GM19438 (cell line): ENCODE measurements at regions not wholly inside any gene's neighbourhood (a gene's known extent, or its start where the extent isn't known, plus 50 kb on each side); places are given as distances from the start of the nearest gene placed in this dataset.

ENCODE experiments used
- ATAC-seq: cut with Tn5 transposase; IDR thresholded peaks from one replicate; pipeline ENCODE4 v1.9.1; 2021; ENCODE audit warnings: low read depth; ENCODE audit not compliant: unreplicated experiment

DNA sequence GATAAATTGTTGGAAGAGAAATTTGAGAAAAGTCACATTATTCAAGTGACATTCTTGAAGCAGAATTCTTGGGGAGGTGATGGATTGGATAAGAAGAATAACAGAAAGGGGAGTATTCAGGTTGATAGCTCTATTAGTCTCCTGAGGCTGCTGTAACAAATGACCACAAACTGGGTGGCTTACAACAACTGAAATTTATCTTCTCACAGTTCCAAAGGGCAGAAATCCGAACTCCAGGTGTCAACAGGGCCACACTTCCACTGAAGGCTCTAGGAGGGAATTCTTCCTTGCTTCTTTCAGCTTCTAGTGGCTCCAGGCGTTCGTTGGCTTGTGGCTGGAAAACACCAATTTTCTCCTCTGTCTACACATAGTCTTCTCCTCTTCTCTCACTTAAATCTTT, 99.8 kb downstream of the TES start:
- no peak for ATAC-seq

DNA sequence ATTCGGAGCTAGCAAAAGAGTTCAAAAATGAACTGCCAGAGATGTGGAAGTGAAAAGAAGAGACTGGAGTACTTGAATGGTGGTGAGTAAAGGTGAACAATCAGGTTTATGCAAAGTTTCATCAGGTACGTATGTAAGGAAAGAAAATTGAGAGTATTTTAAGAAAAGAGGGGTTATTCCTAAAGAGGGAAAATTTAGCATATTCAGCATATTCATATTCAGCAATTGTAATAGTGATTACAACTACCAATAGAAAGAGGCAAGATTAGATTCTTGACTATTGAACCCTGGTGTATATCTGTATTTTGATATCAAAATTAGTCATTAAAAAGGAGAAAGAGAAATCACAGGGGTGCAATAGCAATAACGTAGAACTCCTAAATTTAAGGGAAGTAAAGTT, 100.9 kb downstream of the TES start:
- no peak for ATAC-seq

DNA sequence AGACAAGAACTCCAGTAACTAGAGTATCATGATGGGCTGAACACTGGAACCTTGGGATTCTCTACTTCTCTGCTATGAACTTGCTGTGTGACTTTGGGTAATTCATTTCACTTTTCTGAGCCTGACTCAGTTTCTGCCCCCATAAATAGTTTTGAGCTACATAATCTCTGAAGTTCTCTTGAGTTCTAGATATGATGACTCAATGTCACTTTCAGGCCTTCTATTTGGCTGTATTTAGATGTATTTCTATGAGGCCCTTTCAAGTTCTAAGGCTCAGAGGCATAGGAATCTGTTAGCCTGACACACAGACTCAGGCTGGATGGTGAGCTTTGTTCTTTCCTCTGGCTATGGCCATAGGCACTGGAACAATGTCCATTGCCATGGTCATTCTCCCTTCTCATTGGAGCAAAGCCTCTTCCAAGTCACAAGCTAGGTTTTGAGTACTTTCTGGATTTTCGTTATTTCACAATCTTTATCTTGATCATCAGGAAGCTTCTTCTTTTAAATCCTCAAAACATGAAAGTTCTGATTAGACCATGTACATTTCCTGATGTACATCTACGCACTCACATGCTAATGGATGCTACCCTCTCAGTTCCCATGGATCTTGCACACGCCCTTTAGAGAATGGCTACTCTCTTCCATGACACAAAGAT, 101.6 kb downstream of the TES start:
- no peak for ATAC-seq

DNA sequence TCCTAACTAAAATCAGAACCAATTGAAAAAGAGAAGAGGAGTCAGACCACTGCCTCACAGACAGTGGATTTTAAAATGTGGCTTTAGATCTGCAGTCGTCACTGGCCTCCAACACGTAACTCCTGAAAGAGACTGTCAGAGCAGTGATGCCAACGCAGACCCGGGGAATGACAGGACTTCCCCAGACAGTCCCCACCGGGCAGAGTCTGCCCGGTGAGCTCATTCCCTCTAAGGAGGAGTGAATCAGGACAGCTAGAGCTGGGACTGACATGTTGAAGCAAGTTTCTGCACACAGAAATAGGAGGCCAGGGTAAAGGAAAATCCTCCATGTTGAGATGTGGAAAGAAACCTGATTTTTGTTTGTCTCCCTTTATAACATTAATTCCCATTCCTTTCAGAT, 105.0 kb downstream of the TES start:
- no peak for ATAC-seq

DNA sequence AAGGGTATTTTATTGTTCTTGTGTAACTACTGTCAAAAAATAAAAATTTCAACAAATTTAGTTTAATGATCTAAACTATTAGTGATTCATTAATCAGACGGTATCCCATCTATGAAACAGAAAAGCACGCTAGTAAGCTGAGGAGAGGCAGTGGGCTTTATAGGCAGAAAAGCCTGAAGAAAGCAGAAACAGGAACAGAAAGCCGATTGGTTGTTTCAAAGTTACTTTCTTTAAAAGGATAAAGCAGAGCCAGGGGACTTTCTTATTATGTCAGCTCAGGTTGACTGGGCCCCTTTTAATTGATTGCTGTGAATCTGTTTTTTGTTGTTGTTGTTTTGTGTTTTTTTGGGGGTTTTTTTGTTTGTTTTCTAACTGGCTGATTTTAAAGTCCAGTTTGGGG, 105.5 kb downstream of the TES start:
- ATAC-seq: no peak

DNA sequence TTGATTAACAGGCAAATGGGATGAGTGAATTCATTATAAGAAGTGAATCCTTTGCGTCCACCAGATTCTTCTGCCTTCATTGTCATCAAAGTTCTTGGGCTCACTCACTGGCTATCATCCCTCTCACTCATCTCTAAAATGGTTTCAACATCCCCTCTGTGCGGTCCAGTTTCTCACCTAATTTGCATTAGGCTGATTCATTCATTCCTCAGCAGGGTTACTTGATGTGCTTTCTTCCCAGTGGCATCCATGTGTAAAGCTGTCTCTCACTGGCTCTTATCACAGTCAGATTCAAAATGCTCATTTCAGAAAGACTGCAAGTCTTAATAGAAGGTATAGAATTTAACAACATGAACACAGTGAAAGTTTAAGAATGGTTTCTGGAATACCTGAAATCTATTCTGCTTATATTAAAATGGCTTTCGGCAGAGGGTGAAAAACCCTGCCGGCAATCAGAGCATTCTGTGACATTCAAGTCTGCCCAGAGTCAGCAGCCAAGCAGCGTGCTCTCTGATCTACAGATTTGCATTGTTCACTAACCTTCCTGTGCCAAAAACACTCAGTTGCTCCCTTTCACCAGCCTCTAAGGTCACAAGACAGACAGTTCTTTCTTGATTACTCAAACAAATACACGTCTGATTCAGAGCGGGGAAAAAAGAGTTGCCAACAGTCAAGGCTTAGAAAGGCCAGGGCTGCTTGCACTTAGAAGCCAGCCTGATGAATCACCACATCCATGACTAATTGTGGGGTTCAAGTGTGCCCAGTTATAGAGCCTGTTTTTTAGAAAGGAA, 106.7 kb downstream of the TES start:
- ATAC-seq: peak; percentile 96

DNA sequence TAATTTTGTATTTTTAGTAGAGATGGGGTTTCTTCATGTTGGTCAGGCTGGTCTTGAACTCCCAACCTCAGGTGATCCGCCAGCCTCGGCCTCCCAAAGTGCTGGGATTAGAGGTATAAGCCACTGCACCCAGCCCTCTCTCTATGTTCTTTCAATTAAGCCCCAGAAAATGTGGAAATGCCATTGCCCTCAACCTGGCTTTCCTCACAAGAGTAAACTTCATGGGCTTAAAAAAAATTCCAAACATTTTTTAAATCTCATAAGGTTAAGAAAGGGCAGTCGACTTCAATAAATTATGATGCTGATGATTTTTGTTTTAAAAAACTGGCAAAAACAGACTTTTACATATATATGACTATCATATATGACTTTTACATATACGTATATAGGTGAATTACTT, 107.6 kb downstream of the TES start:
- no peak for ATAC-seq

DNA sequence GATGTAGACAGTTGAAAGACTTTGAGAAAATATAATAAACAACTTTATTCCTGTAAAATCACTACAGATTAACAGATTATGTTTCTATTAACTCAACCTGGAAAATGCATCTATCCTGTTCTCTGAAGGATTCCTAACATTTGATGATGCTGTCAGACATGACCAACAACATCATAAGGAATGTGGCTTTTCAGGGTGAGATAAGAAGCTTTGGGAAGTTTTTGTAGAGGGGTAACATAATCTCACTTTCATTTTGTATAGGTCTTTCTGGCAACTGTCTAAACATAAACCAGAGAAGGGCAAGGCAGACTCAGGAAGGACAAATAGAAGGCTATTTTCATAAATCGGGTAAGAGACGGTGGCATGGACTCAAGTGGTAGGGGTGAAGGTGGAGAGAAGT, 112.2 kb downstream of the TES start:
- ATAC-seq: no peak

DNA sequence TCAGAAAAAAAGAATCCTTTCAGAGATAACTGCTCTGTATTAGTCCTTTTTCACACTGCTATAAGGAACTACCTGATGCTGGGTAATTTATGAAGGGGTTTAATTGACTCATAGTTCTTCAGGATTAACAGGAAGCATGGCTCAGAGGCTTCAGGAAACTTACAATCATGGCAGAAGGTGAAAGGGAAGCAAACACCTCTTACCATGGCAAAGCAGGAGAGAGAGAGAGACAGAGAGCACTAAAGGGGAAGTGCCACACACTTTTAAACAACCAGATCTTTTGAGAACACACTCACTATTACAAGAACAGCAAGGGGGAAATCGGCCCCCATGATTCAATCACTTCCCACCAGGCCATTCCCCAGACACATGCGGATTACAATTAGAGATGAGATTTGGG, 114.2 kb downstream of the TES start:
- no peak for ATAC-seq

DNA sequence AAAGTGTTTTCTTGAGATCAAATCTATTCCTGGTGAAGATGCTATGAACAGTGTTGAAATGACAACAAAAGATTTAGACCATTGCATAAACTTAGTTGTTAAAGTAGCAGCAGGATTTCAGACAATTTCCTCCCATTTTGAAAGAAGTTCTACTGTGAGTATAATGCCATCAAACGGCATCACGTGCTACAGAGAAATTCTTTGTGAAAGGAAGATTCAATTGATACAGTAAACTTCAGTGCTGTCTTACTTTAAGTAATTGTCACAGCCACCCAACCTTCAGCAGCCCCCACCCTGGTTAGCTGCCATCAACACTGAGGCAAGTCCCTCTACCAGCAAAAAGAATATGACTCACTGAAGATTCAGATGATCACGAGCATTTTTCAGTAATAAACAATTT, 115.2 kb downstream of the TES start:
- ATAC-seq: no peak

DNA sequence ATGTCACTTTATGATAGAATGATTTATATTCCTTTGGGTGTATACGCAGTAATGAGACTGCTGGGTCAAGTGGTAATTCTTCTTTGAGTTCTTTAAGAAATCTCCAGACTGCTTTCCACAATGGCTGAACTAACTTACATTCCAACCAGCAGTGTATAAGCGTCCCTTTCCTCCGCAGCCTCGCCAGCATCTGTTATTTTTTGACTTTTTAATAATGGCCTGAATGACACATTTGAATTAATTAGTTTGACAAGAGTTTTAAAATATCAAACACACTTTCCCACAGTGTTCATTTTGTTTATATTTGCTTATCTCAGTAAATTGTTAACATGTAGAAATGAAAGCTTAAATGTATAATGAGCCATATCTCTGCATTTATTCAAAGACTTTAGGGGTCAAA, 116.8 kb downstream of the TES start:
- ATAC-seq: no peak

DNA sequence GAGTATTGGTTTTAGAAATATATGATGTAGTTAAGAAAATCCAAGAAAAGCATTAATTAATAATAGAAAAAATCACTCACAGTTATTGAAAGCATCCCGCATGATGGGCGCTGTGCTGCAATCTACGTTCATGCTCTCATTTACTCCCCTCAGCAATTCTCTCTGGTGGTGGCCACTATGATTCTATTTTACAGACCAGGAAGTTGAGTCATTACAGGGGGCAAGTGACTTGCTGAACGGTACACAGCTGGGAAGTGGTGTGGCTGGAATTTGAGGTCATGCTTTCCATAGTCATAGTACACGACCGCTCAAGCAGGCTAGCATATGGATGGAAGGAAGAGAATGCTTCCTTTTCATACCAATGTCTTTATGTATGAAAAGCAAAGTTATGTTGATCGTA, 117.4 kb downstream of the TES start:
- no peak for ATAC-seq

DNA sequence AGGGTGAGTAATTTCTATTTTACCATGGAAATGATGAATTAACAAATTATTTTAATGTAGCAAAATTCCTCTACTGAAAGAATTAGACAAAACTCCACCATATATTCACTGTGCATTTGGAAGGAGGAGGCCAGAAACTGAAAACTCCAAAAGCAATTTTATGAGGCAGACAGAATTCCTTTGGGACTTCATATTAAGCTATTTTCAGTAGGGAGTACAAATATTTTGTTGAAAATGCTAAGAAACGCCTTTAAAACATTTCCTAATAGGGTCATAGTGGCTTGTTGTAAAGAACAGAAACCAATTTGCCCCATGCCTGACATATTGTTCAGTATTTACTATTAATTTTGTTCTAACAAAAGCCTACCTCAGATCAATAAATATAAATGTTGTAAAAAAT, 117.8 kb downstream of the TES start:
- ATAC-seq: no peak

DNA sequence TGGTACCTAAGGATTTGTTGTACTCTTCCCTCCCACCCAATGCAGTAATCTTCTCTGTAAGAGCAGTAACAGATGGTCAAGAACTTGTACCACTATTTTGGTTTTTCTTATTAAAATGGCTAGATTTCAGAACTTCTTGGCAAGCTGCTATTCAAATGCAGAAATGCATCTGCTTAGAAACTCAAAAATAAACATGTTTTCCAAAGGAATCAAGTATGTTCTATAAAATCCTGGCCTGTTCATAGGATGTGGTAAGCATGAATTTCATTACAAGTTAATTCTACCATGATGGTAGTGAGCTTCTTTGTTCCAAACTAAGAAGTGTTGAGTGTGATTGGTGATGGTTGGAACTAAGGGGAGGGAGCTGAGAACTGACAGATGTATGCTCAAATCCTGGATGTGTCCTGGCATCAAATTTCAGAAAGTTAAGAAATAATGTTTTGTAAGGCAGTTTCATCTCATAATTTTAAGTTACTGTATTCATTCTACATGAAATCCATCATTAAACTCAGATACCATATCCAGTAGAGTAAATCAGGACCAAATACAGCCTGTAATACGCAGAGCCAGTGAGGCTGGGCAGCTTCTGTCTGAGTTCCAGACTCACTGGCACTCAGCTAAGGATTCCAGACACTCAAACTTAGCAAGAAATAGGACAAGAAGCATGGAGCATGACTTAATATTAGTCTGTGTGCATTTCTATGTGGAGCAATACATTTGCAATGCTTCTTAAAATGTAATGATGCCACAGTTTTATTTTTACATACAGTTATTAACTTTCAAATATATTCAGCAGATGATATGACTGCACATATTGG, 119.6 kb downstream of the TES start:
- ATAC-seq: no peak

DNA sequence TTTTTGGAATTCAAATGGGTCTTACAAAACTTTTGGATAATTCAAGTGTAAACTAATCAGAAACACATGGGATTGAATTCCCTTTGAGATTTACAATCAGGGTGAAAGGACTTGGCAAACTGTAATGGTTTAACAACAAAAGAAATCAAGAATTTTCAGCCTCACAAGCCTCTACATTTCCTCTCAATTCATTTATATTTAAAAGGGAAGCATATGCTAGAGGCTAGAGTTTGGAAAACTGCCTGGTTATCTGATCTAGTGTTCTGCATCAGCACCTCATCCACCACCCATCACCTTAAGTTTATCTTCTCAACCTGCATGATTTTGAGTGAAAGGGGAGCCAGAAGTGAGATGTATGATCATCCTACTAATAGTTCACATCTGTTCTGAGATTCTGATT, 120.7 kb downstream of the TES start:
- ATAC-seq: no peak

DNA sequence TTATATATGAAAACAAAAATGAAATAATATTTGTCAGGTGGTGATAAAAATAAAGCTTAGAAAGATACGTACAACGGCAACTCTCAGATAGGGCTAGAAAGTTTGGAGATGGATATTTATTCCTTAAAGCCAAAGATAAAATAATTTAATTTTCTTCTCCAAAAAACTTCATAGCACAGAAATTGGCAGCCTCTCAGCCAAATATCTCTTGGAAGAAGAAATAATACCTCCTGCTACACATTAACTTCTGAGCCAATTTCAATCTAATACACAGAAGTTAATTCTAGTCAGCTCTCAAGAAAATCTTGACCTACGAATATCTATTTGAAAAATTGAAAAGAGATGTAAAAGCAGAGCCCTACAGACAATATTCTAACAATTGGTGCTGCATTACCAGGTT, 122.4 kb downstream of the TES start:
- ATAC-seq: no peak

DNA sequence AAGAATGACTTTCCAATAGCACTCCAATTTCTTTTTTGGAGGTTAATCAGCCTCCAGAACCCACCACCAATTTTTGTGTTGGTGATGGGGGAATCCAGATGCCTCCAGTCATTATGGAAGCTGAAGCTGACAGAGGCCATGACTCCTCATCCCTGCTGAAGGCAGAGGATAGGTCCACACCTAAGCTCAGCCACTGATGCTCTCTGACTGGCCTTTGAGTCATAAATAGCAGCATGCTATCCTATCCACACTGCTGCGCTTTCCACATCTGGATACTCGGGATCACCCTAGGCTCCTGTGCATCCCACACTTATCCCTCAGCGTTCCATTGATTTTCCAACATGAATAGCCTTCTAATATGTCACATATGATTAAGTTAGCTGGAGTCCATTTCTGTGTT, 124.2 kb downstream of the TES start:
- no peak for ATAC-seq

DNA sequence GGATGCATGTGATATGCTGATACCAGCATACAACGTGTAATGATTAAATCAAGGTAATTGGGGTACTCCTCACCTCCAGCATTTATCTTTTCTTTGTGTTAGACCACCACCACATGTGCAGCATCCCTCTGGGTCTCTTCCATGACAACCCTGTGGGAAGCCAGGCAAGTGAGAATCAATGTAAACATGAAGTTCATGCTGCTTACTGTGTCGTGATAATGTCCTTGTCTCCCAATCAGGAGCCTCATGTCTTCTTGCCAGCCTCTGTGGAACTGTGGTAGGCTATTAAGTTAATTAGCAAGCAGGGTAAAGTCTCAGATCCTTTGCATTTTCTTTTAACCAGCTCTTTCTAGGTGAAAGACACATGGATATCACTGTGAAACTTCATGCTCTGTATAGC, 126.7 kb downstream of the TES start:
- no peak for ATAC-seq

DNA sequence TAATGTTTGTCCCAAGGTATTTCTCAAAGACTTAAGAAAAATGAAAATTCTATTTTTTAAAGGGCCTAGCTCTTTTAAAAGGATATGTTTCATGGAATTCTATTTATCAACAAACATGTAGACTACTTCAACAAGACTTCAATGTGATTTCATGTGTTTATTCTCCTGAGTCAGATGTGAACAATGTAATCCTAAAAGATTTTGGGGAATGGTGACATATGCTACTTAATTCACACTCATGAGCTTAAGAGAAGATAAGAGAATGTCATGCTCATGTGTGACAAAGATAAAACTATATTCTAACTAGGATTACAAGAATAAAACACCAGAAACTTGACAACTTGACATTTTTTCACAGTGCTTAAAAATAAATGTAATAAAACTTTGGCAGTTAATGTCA, 127.5 kb downstream of the TES start:
- no peak for ATAC-seq

DNA sequence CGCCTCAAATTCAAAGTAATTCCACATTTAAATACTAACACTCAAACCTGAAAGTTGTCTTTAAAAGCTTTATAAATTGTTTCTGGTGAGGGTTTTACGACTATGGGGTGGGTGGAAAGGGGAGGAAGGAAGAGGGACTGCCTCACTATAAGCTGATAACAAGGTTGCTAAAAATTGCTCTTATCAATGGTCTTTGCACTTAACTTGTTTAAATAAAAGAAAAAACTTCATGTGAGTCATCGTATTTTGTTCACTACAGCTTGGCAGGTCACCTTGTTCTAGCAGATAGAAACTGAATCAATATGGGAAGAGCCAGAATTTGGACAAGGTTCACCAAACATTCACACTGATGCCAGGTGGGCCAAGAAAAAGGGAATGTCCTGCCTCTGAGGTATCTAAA, 129.2 kb downstream of the TES start:
- ATAC-seq: no peak

DNA sequence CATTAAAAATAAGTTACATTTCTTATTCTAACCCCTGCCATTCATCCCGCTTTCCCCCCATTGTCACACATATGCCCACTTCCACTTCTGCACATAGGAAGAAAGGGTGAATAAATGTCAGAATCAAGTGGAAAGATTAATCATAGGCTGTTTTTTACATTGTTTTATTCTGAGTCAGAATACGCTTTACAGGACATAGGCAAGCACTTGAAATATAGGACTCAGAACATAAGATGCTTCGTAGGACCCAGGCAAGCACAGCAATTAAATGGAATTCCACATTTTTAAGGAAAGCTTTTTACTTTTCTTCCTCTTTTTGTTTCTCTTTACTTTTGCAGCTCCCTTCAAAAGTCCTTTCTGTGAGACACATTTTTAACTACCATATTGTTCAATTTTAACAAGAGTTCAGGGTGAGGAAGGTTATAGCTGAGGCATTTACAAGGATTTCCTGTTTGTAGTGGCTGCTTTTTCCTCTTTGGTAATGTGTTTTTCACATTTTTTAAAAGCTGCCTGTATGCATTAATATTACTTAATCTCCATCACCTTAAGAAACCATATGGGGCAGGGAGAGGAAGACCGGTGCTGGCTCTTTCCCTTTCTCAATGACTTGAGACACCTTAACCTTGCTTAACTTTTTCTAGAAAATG, 130.0 kb downstream of the TES start:
- ATAC-seq: no peak
